Endodermal cell (in vitro differentiated cells): ENCODE measurements at regions not wholly inside any gene's neighbourhood (a gene's known extent, or its start where the extent isn't known, plus 50 kb on each side); places are given as distances from the start of the nearest gene placed in this dataset.

Experiments
- DNase-seq: peaks from one replicate; pipeline ENCODE4 v3.0.0-alpha.2; 2017
- H3K27ac ChIP-seq: 2 replicates; pipeline ENCODE4 v1.5.1; 2013; ENCODE audit warnings: mild to moderate bottlenecking, low read depth, low read length, moderate library complexity
- H3K27me3 ChIP-seq: 2 replicates; pipeline ENCODE4 v1.6.1; 2013; ENCODE audit warnings: mild to moderate bottlenecking, low read length, moderate library complexity; ENCODE audit not compliant: insufficient read depth, control insufficient read depth, poor library complexity, severe bottlenecking
- H3K36me3 ChIP-seq: 2 replicates; pipeline ENCODE4 v1.7.0; 2013; ENCODE audit warnings: mild to moderate bottlenecking, low read length, moderate library complexity; ENCODE audit not compliant: control insufficient read depth, insufficient read depth
- H3K4me1 ChIP-seq: one replicate; pipeline ENCODE4 v1.7.0; 2013; ENCODE audit warnings: low read length; ENCODE audit not compliant: control insufficient read depth, insufficient read depth
- H3K4me3 ChIP-seq: 2 replicates; pipeline ENCODE4 v1.5.1; 2013; ENCODE audit warnings: mild to moderate bottlenecking, low read length, moderate library complexity
- H3K9ac ChIP-seq: 2 replicates; pipeline ENCODE4 v1.6.1; 2013; ENCODE audit warnings: mild to moderate bottlenecking, low read length, moderate library complexity; ENCODE audit not compliant: poor library complexity, severe bottlenecking; ENCODE audit errors: extremely low read depth
- H3K9me3 ChIP-seq: 2 replicates; pipeline ENCODE4 v1.6.1; 2013; ENCODE audit warnings: mild to moderate bottlenecking, low read length, moderate library complexity; ENCODE audit not compliant: control insufficient read depth
- H3K27ac Mint-ChIP-seq: 2 replicates; pipeline ENCODE4 v1.8.0; 2020; ENCODE audit warnings: mixed read lengths
- H3K27me3 Mint-ChIP-seq: 2 replicates; pipeline ENCODE4 v1.8.0; 2021; ENCODE audit warnings: mild to moderate bottlenecking, mixed read lengths; ENCODE audit not compliant: insufficient read depth
- H3K36me3 Mint-ChIP-seq: 2 replicates; pipeline ENCODE4 v1.8.0; 2020; ENCODE audit warnings: low read depth, mixed read lengths
- H3K4me1 Mint-ChIP-seq: 2 replicates; pipeline ENCODE4 v1.8.0; 2020; ENCODE audit warnings: mixed read lengths
- H3K4me3 Mint-ChIP-seq: 2 replicates; pipeline ENCODE4 v1.8.0; 2020; ENCODE audit warnings: mild to moderate bottlenecking, moderate library complexity, mixed read lengths
- H3K9me3 Mint-ChIP-seq: 2 replicates; pipeline ENCODE4 v1.8.0; 2020; ENCODE audit warnings: mild to moderate bottlenecking, mixed read lengths
- CTCF ChIP-seq: fragments of 200-600 bp; sonication (generic); conservative IDR thresholded peaks from 2 replicates; pipeline ENCODE4 v1.5.0; 2021; ENCODE audit warnings: antibody characterized with exemption, mild to moderate bottlenecking
- WGBS, 2 experiments: methylation state at CpG; one replicate each; pipeline versions ENCODE4 v1.1.5 to v1.1.7; 2013; ENCODE audit warnings: missing lambda C conversion rate in 2 of 2, mixed read lengths in 1 of 2; ENCODE audit not compliant: insufficient coverage in 1 of 2, insufficient read length in 1 of 2; 5-methylcytosine and 5-hydroxymethylcytosine counted together

GRCh38 chr2:16225071-16225470, 284.7 kb downstream of the MYCN start:
- WGBS, 2 experiments = 91 to 100% methylated on average over 3 to 6 of the region's 6 CpGs
- Histone ChIP-seq H3K27ac (peak overlapping the region; percentile 97), H3K27me3 (no peaks in the 10 kb centered on the region), H3K4me1 (no peaks in the 10 kb centered on the region), H3K9me3 (no peaks in the 10 kb centered on the region), H3K36me3 (no peaks in the 10 kb centered on the region), H3K4me3 (no peak overlapping the region), H3K9ac (no peak overlapping the region)
- H3K4me1 Mint-ChIP-seq = peaks cover 10% of the 10 kb centered on the region
- no peak for DNase-seq
- no peak for TF ChIP-seq CTCF
- no peaks in the 10 kb centered on the region for H3K36me3 Mint-ChIP-seq
- H3K27ac Mint-ChIP-seq = no peak overlapping the region
- no peak overlapping the region for H3K4me3 Mint-ChIP-seq
- H3K9me3 Mint-ChIP-seq = no peaks in the 10 kb centered on the region
- peaks cover 2% of the 10 kb centered on the region for H3K27me3 Mint-ChIP-seq

GRCh38 chr2:16224298-16225045, 284.1 kb downstream of the MYCN start:
- no peak for TF ChIP-seq CTCF
- peak overlapping the region; percentile 97 for H3K27ac ChIP-seq
- WGBS, 2 experiments = 78 to 91% methylated on average over 11 to 13 of the region's 14 CpGs
- H3K27ac Mint-ChIP-seq = no peak overlapping the region
- H3K9ac ChIP-seq = no peak overlapping the region
- H3K4me1 Mint-ChIP-seq = peaks cover 10% of the 10 kb centered on the region
- H3K4me3 ChIP-seq = no peak overlapping the region
- no peaks in the 10 kb centered on the region for H3K27me3 ChIP-seq
- H3K4me1 ChIP-seq = no peaks in the 10 kb centered on the region
- no peaks in the 10 kb centered on the region for H3K36me3 Mint-ChIP-seq
- no peak for DNase-seq
- H3K4me3 Mint-ChIP-seq = no peak overlapping the region
- no peaks in the 10 kb centered on the region for H3K9me3 Mint-ChIP-seq
- H3K36me3 ChIP-seq = no peaks in the 10 kb centered on the region
- H3K27me3 Mint-ChIP-seq = peaks cover 2% of the 10 kb centered on the region
- no peaks in the 10 kb centered on the region for H3K9me3 ChIP-seq

GRCh38 chr2:16223841-16224177, 283.5 kb downstream of the MYCN start:
- H3K4me1 Mint-ChIP-seq = peaks cover 12% of the 10 kb centered on the region
- no peaks in the 10 kb centered on the region for H3K36me3 Mint-ChIP-seq

More at GRCh38 chr2:16223841-16224177, 283.5 kb downstream of the MYCN start:
- no peak overlapping the region for H3K9ac ChIP-seq
- Mint-ChIP-seq H3K27me3 (peaks cover 2% of the 10 kb centered on the region), H3K27ac (no peak overlapping the region), H3K4me3 (no peak overlapping the region), H3K9me3 (no peaks in the 10 kb centered on the region)
- DNase-seq = no peak
- H3K9me3 ChIP-seq = no peaks in the 10 kb centered on the region
- H3K4me3 ChIP-seq = no peak overlapping the region
- TF ChIP-seq CTCF = no peak
- no peaks in the 10 kb centered on the region for H3K27me3 ChIP-seq
- H3K4me1 ChIP-seq = peaks cover 2% of the 10 kb centered on the region
- no peaks in the 10 kb centered on the region for H3K36me3 ChIP-seq
- WGBS, 2 experiments = 74 to 83% methylated on average over 3 of the region's 3 CpGs
- H3K27ac ChIP-seq = peak overlapping the region; percentile 97
